ENCODE measurements at regions not wholly inside any gene's neighbourhood (a gene's known extent, or its start where the extent isn't known, plus 50 kb on each side); places are given as distances from the start of the nearest gene placed in this dataset.

GRCh38 chr4:157587681-157588423 is 367.3 kb downstream of the GRIA2 start:
- TF ChIP-seq POLR2A (IDR thresholded peaks at IDR 0.05) = no peak
- no peak for TF ChIP-seq CTCF (IDR thresholded peaks at IDR 0.05)

Data from esophagus squamous epithelium (tissue), 4 donors.